SJCRH30 (cell line): ENCODE measurements at regions not wholly inside any gene's neighbourhood (a gene's known extent, or its start where the extent isn't known, plus 50 kb on each side); places are given as distances from the start of the nearest gene placed in this dataset.

Experiments
- DNase-seq, 2 experiments: peaks; one replicate each; pipeline ENCODE4 v3.0.0-alpha.2; 2015 to 2020
- H3K27ac ChIP-seq: fragments of 250-450 bp; sonication (Bioruptor Pico); 2 replicates; pipeline ENCODE4 v1.5.1; 2020; ENCODE audit warnings: mild to moderate bottlenecking, moderate library complexity
- H3K27me3 ChIP-seq: fragments of 250-450 bp; sonication (Bioruptor Pico); 2 replicates; pipeline ENCODE4 v1.5.1; 2020; ENCODE audit warnings: mild to moderate bottlenecking, moderate library complexity
- H3K36me3 ChIP-seq: fragments of 250-450 bp; sonication (Bioruptor Pico); 2 replicates; pipeline ENCODE4 v1.5.1; 2020; ENCODE audit warnings: mild to moderate bottlenecking, moderate library complexity
- H3K4me1 ChIP-seq: fragments of 250-450 bp; sonication (Bioruptor Pico); 2 replicates; pipeline ENCODE4 v1.5.1; 2020; ENCODE audit warnings: mild to moderate bottlenecking, moderate library complexity
- H3K4me3 ChIP-seq: fragments of 250-450 bp; sonication (Bioruptor Pico); 2 replicates; pipeline ENCODE4 v1.5.1; 2020; ENCODE audit warnings: mild to moderate bottlenecking, moderate library complexity
- H3K9me3 ChIP-seq: fragments of 250-450 bp; sonication (Bioruptor Pico); replicated peaks from 2 replicates; pipeline ENCODE4 v1.5.1; 2020; ENCODE audit warnings: mild to moderate bottlenecking, moderate library complexity

DNA sequence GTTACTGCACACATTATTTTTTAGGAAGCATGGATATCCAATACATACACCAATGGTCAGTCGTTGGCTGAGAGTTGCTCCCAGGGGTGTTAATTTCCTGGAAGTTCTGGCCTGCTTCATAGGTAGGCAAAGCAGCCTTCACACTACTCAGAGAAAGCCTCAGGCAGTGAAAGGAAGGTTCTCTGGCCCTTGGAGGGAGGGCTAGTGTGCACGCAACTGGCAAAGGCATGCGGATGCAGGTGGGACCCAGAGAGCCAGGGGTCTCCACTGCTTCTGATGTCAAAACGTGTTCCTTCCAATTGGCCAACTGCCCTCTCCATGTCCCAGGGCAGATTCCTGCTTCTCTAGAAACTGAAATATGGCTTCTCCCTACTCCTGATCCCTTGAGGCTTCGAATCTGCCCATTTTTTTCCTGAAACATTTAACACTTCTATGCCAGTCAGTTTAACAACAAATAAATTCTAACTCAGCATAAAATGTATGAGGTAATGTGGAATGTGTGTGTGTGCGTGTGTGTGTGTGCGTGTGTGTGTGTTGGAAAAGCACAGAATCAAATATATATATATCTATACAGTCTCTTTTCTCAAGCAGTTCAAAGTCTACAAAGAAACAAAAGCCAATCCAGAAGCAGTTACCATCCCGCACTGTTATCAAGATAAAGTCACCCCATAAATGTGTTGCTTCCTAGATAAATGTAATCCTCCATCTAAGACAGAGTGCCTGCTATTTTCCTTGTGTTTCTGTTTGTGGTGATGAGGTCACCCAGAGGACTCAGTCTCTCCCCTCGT, 94.0 kb upstream of the HIVEP1 start:
- Histone ChIP-seq H3K4me3 (no peak overlapping the region), H3K4me1 (no peaks in the 10 kb centered on the region), H3K36me3 (no peaks in the 10 kb centered on the region), H3K27me3 (no peaks in the 10 kb centered on the region), H3K27ac (no peak overlapping the region), H3K9me3 (no peaks in the 10 kb centered on the region)
- peak in 1 of 2 experiments; percentile 9 for DNase-seq

DNA sequence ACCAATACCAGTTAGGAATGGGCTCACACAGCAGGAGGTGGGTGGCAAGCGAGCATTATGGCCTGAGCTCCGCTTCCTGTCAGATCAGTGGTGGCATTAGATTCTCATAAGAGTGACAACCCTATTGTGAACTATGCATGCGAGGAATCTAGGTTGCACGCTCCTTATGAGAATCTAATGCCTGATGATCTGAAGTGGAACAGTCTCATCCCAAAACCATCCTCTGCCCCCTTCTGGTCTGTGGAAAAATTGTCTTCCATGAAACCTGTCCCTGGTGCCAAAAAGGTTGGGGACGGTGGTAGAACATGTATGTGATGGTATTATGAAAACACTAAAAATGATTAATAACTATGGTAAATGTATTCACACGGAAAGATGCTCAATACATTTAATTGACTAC, 99.7 kb upstream of the HIVEP1 start:
- Histone ChIP-seq H3K9me3 (no peaks in the 10 kb centered on the region), H3K27ac (no peak overlapping the region), H3K4me3 (no peak overlapping the region), H3K27me3 (no peaks in the 10 kb centered on the region), H3K4me1 (no peaks in the 10 kb centered on the region), H3K36me3 (no peaks in the 10 kb centered on the region)
- peak in 1 of 2 experiments; percentile 13 for DNase-seq

DNA sequence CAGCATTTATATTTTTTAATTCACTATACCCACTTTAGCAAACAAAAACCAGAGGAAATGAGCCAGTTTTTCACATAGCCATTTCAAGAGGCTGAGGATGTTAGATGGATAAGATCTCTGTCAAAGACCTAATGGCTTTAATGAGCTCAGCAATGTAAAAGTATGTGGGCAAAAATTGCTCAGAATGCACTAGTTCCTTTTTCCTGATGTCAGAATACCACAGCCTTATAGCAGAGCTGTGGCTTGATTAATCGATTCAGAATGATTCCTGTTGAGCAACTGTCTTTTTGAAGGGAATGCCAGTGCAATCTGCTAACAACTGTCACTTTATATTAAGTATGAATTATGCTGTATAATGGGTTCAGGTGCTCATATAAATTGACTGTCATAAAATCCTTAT, 100.6 kb upstream of the HIVEP1 start:
- DNase-seq, result no peak
- Histone ChIP-seq H3K4me1 (no peaks in the 10 kb centered on the region), H3K27me3 (no peaks in the 10 kb centered on the region), H3K9me3 (no peaks in the 10 kb centered on the region), H3K36me3 (no peaks in the 10 kb centered on the region), H3K27ac (no peak overlapping the region), H3K4me3 (no peak overlapping the region)

DNA sequence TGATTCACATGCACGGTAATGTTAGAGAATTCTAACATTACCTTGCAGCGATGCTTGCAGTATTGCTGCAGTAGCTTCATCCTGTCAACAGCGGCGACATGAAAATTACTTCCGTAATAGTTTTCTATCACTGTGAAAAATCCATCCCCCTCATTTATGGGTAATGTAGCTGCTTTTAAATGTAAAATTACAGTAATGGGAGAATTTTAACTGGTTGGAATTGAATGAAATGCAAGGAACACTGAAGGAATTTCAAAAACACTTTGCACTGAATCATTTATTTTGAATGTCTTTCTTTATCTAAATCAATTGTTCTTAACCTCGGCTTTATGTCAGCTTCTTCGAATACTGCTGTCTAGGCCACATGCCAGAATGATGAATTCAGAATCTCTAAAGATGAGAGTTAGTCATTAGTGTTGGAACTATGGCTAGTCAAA, 102.4 kb upstream of the HIVEP1 start:
- H3K4me3 ChIP-seq, result no peak overlapping the region
- H3K27me3 ChIP-seq, result no peaks in the 10 kb centered on the region
- no peaks in the 10 kb centered on the region for H3K36me3 ChIP-seq
- no peak overlapping the region for H3K27ac ChIP-seq
- H3K4me1 ChIP-seq, result no peaks in the 10 kb centered on the region
- H3K9me3 ChIP-seq, result no peaks in the 10 kb centered on the region
- no peak for DNase-seq

DNA sequence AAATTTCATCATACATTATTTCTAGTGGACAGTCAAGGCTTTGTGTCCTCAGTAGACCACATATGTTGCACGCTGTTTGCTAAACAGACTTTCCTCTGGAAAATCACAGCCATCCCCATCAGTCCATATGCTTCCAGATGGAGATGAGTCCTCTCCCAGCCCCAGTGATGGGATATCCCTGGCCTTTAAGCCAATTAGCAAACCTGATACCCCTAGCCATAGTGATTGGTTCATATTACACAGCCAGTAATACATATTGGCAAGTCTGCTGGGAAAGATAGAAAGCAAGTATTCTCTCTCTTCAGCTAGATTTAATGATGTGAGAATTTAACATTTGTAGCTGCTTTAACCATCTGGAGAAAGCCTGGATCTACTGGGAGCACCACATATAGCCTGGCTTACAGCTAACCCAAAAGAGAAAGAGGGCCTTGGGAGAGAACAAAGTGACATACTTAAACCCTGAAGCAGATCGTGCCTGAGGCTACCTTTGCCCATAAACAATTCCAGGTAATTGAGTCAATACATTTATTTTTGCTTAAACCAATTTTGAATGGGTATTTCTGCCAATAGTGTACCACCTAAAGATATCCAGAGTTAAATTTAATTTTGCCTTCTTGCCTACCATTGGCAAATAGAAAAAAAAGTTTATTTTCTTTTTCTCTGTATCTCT, 103.5 kb upstream of the HIVEP1 start:
- H3K4me1 ChIP-seq, result no peaks in the 10 kb centered on the region
- H3K4me3 ChIP-seq, result no peak overlapping the region
- no peak overlapping the region for H3K27ac ChIP-seq
- DNase-seq, result no peak
- no peaks in the 10 kb centered on the region for H3K27me3 ChIP-seq
- no peaks in the 10 kb centered on the region for H3K36me3 ChIP-seq
- no peaks in the 10 kb centered on the region for H3K9me3 ChIP-seq

DNA sequence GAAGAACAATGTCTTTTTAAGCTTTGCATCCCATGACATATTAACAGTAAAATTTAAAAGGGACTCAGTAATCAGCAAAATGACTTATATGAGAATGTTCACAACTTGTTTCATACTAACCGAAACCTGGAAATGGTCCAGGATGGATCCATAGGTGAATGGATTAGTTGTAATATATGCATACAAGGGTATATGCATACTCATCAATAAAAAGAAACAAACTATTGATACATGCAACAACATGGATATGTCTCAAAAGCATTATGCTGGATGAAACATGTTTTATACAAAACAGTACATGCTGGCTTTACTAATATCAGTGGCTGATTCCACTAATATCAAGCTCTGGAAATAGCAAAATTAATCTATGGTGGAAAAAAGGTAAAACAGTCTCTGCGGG, 108.5 kb upstream of the HIVEP1 start:
- Histone ChIP-seq H3K4me3 (no peak overlapping the region), H3K27me3 (no peaks in the 10 kb centered on the region), H3K36me3 (no peaks in the 10 kb centered on the region), H3K4me1 (no peaks in the 10 kb centered on the region), H3K9me3 (no peaks in the 10 kb centered on the region), H3K27ac (no peak overlapping the region)
- DNase-seq, result no peak

DNA sequence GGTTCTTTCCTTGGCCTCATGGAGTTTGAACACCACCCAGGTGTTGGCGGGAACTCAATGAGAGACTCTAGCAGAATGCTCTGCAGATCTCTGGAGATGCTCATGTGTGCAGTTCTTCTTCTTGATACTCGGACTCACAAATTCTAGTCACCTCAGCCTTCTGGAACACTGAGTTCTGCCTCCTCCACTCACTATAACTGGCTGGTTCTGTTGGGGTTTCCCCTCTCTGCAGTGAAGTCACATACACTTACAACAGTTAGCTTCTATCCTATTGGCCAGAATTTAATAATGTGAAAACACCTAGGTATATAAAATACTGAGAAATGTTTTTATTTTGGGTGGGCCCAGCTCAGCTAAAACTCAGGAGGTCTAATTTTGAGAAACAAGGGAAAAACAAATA, 109.6 kb upstream of the HIVEP1 start:
- DNase-seq, result no peak
- no peaks in the 10 kb centered on the region for H3K36me3 ChIP-seq

DNA sequence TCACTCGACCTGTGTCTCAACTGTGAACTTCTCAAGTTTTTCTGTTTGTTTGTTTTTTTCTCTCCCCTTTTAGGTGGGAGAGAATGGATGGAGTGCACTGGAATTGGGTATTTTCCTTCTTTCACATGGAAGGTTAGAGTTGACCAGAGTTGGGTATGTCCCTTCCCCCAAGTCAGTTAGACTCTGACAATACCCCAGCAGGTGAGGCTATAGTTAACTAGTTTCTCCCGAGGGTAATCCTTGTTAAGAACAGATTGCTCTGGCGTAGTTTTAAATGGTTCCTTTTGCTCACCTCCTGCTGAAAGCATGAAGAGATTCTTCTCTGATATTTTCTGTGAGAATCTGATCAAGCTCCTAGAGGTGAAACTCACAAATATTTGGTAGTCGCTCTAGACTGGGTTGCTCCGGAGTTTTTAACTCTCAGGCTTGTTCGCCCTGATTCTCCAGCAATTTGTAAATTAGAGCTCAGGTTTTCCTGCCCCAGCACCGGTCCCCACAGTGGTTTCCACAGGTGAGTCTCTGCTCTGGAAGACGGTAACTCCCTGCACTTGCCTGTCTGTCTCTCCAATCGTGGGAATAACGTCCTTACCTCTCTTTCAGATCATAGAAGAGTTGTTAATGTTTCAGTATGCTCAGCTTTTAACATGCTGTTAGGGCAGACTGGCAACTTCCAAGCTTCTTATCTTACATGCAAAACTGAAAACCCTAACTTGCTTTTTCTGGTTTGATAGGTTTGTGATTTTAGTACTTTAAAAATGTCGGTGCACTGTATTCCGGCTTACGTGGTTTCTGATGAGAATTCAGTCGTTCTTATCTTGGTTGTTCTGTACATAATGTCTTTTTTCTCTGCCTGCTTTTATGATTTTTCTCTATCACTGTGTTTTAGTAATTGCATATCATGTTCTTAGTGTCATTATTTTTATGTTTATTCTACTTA, 111.2 kb upstream of the HIVEP1 start:
- H3K9me3 ChIP-seq, result no peaks in the 10 kb centered on the region
- no peaks in the 10 kb centered on the region for H3K27me3 ChIP-seq
- H3K4me1 ChIP-seq, result no peaks in the 10 kb centered on the region
- no peak for DNase-seq
- no peak overlapping the region for H3K27ac ChIP-seq
- H3K4me3 ChIP-seq, result no peak overlapping the region
- H3K36me3 ChIP-seq, result no peaks in the 10 kb centered on the region

More for the DNA sequence above, 109.6 kb upstream of the HIVEP1 start:
- no peak overlapping the region for H3K4me3 ChIP-seq
- H3K4me1 ChIP-seq, result no peaks in the 10 kb centered on the region
- H3K27me3 ChIP-seq, result no peaks in the 10 kb centered on the region
- no peak overlapping the region for H3K27ac ChIP-seq
- no peaks in the 10 kb centered on the region for H3K9me3 ChIP-seq

DNA sequence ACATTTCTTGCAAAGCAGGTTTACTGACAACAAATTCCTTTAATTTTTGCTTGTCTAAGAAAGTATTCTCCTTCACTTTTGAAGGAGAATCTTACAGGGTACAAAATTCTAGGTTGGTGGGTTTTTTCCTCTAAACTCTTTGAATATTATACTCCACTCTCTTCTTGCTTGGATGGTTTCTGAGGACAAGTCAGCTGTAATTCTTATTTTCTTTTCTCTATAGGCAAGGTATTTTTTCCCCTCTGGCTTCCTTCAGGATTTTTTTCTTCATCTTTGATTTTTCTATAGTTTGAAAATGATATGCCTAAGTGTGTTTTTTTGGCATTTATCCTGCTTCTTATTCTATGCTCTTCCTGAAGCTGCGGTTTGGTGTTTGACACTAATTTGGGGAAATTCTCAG, 112.5 kb upstream of the HIVEP1 start:
- Histone ChIP-seq H3K4me1 (no peaks in the 10 kb centered on the region), H3K27ac (no peak overlapping the region), H3K36me3 (no peaks in the 10 kb centered on the region), H3K27me3 (no peaks in the 10 kb centered on the region), H3K9me3 (no peaks in the 10 kb centered on the region), H3K4me3 (no peak overlapping the region)
- DNase-seq, result no peak

DNA sequence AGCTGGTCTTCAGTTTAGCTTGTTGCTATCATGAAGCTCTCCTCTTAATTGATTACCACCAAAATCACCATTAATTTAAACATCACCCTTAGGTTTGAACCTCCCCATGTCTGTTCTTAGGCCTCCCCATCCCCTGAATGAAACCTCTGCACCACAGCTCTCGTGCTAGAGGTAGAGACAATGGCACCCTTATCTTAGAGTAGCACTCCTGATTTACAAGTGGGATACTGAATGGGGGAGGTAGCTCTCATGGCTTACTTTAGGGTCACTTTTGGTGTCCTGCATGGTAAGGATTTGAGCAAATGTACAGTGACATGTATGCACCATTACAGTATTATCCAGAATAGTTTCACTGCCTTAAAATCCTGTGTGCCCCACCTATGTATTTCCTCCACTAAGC, 115.6 kb upstream of the ADTRP start:
- no peaks in the 10 kb centered on the region for H3K4me1 ChIP-seq
- no peaks in the 10 kb centered on the region for H3K36me3 ChIP-seq
- H3K27ac ChIP-seq, result no peak overlapping the region
- H3K27me3 ChIP-seq, result no peaks in the 10 kb centered on the region
- no peak overlapping the region for H3K4me3 ChIP-seq
- DNase-seq, result no peak
- no peaks in the 10 kb centered on the region for H3K9me3 ChIP-seq

DNA sequence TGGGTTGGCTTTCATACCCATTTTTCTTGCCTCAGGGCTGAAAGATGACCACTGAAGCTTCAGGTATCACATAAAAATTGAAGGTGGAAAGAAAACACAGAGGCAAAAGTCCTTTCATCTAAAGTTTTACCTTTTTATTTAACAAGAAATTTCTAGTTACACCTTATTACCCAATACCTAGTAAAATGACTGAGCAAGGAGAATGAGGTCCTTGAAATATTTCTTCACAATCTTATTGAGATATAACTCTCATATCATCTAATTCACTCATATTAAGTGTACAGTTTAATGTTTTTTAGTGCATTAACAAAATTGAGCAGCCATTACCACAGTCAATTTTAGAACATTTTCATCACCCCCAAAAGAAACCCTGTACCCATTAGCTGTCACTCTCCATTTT, 112.9 kb upstream of the ADTRP start:
- no peaks in the 10 kb centered on the region for H3K36me3 ChIP-seq
- no peaks in the 10 kb centered on the region for H3K4me1 ChIP-seq
- DNase-seq, result no peak
- H3K27me3 ChIP-seq, result no peaks in the 10 kb centered on the region
- H3K27ac ChIP-seq, result no peak overlapping the region
- no peaks in the 10 kb centered on the region for H3K9me3 ChIP-seq
- no peak overlapping the region for H3K4me3 ChIP-seq

DNA sequence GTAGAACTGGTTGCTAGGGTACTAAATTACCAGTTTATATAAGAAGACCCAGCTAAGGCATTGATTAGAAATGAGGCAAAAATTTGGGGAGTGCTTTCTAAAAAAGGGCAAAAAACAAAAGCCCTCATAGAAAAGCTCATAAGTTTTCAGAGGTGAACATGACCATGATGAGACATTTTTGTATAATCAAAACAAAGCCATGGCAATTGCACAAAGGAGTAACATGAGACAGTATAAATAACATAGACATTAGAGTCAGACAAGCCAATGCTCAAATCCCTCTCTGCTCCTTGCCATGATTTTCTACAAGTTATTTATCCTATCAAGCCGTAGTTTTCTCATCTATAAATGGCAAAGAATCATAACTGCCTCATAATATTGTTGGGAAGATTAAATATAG, 112.2 kb upstream of the ADTRP start:
- no peaks in the 10 kb centered on the region for H3K27me3 ChIP-seq
- H3K27ac ChIP-seq, result no peak overlapping the region
- no peak overlapping the region for H3K4me3 ChIP-seq
- H3K36me3 ChIP-seq, result no peaks in the 10 kb centered on the region
- DNase-seq, result no peak
- no peaks in the 10 kb centered on the region for H3K9me3 ChIP-seq
- H3K4me1 ChIP-seq, result no peaks in the 10 kb centered on the region

DNA sequence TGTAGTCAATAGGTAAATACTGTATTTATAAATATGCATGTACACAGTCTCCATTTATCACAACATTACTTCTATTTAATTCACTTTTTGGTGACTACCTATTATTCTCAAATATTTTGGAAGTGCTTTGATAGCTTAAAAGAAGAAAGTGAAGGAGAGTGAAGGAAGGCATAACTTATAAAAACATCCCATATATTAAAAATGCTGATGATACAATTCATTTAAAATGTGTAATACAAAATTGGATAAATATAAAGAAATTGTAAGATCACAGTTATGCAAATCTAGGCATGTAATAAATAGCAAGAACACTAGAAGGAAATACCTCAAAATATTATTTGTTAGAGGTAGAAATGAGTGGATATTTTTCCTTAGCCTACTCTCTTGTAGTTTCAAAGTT, 111.6 kb upstream of the ADTRP start:
- H3K4me3 ChIP-seq, result no peak overlapping the region
- H3K4me1 ChIP-seq, result no peaks in the 10 kb centered on the region
- H3K36me3 ChIP-seq, result no peaks in the 10 kb centered on the region
- H3K9me3 ChIP-seq, result no peaks in the 10 kb centered on the region
- DNase-seq, result no peak
- H3K27ac ChIP-seq, result no peak overlapping the region
- no peaks in the 10 kb centered on the region for H3K27me3 ChIP-seq

DNA sequence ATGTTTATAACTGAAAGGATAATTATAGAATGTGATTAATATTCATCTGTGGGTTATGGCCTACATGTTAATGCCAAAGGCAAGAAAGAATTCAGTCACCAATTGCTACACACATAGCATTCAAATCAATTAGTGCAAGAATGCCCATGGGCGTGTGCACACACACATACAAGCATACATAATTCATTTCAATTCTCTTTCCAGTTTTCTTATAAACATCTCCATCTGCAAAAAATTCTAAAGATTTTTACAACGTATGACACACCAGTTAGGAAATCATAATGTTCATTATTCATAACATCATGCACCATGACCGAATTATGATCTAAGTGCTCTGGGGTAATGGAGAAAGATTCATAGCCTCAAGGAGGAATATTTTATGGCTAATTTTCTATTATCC, 111.0 kb upstream of the ADTRP start:
- no peak for DNase-seq
- Histone ChIP-seq H3K27ac (no peak overlapping the region), H3K9me3 (no peaks in the 10 kb centered on the region)

DNA sequence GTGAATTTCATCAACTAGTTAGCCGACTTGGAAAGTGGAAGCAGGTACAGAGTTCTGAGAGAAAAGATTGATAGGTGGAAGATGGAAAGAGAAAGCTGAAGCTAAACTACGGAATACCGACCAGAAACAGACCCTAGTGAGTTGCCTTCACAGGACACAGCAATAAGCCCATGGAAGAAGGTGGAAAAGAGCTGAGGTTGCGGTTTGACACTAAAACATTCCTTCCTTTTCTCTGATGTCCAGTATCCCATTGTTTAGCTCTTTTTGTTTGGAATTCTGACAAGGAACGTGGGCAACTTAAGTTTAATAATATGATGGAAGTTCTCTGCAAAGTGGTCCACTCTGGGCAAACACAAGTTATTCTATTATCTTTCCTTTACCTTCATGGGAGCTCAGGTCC, 110.1 kb upstream of the ADTRP start:
- no peak overlapping the region for H3K4me3 ChIP-seq
- no peaks in the 10 kb centered on the region for H3K4me1 ChIP-seq
- DNase-seq, result no peak
- no peaks in the 10 kb centered on the region for H3K27me3 ChIP-seq
- H3K36me3 ChIP-seq, result no peaks in the 10 kb centered on the region
- no peaks in the 10 kb centered on the region for H3K9me3 ChIP-seq
- no peak overlapping the region for H3K27ac ChIP-seq

More for the DNA sequence above, 111.0 kb upstream of the ADTRP start:
- Histone ChIP-seq H3K27me3 (no peaks in the 10 kb centered on the region), H3K4me3 (no peak overlapping the region), H3K4me1 (no peaks in the 10 kb centered on the region), H3K36me3 (no peaks in the 10 kb centered on the region)
